CD4-positive, alpha-beta T cell (primary cell): ENCODE measurements at regions not wholly inside any gene's neighbourhood (a gene's known extent, or its start where the extent isn't known, plus 50 kb on each side); places are given as distances from the start of the nearest gene placed in this dataset.

Experiments used
- ATAC-seq: fragments of 200-7000 bp; cut with Tn5 transposase; one replicate; pipeline ENCODE4 v1.10.0; 2022; ENCODE audit warnings: mild to moderate bottlenecking; ENCODE audit not compliant: poor library complexity
- CTCF ChIA-PET: fragments of 350-600 bp; sonication (Branson Sonifier 250); formaldehyde crosslinking; loops from one replicate; lab custom pipeline; 2021; ENCODE audit warnings: antibody characterized with exemption, inconsistent platforms; lab: Charles Lee
- POLR2A ChIA-PET: fragments of 350-600 bp; sonication (Branson Sonifier 250); formaldehyde crosslinking; loops from one replicate; lab custom pipeline; 2021; ENCODE audit warnings: antibody characterized with exemption, inconsistent platforms; lab: Charles Lee
- DNase-seq, 14 experiments: peaks; one replicate each; pipeline ENCODE4 v3.0.0-alpha.2; 2013 to 2020; ENCODE audit warnings: mixed read lengths in 2 of 14
- H3K27ac ChIP-seq, 2 donors: one replicate each; pipeline versions ENCODE4 v1.5.1 to v1.7.0; 2013; ENCODE audit warnings: low read length in 2 of 2, low read depth in 1 of 2, mild to moderate bottlenecking in 1 of 2
- H3K27me3 ChIP-seq, 2 experiments: 1 replicate in 1 of 2; 2 replicates in 1 of 2; pipeline versions ENCODE4 v1.6.1 to v1.7.0; 2013; ENCODE audit warnings: low read length in 2 of 2, control low read depth in 1 of 2, mild to moderate bottlenecking in 1 of 2, moderate library complexity in 1 of 2; ENCODE audit not compliant: insufficient read depth in 2 of 2, control insufficient read depth in 1 of 2
- H3K36me3 ChIP-seq: one replicate; pipeline ENCODE4 v1.6.1; 2013; ENCODE audit warnings: low read length, control low read depth; ENCODE audit not compliant: insufficient read depth
- H3K4me1 ChIP-seq: one replicate; pipeline ENCODE4 v1.6.1; 2013; ENCODE audit warnings: low read length, control low read depth; ENCODE audit not compliant: insufficient read depth
- H3K4me3 ChIP-seq: one replicate; pipeline ENCODE4 v1.5.1; 2013; ENCODE audit warnings: mild to moderate bottlenecking, low read length, moderate library complexity
- H3K9me3 ChIP-seq, 2 experiments: 1 replicate in 1 of 2; 2 replicates in 1 of 2; pipeline versions ENCODE4 v1.6.1 to v1.7.0; 2013; ENCODE audit warnings: low read length in 2 of 2, mild to moderate bottlenecking in 2 of 2, control low read depth in 1 of 2, moderate library complexity in 1 of 2; ENCODE audit not compliant: control insufficient read depth in 1 of 2, insufficient read depth in 1 of 2
- H3K27ac Mint-ChIP-seq: one replicate; pipeline ENCODE4 v1.8.0; 2020; ENCODE audit warnings: mixed read lengths
- H3K27me3 Mint-ChIP-seq: one replicate; pipeline ENCODE4 v1.8.0; 2021; ENCODE audit warnings: mixed read lengths
- H3K36me3 Mint-ChIP-seq: one replicate; pipeline ENCODE4 v1.8.0; 2021; ENCODE audit warnings: low read depth, mixed read lengths
- H3K4me1 Mint-ChIP-seq: one replicate; pipeline ENCODE4 v1.8.0; 2021; ENCODE audit warnings: low read depth, mixed read lengths
- H3K4me3 Mint-ChIP-seq: one replicate; pipeline ENCODE4 v1.8.0; 2020; ENCODE audit warnings: mild to moderate bottlenecking, mixed read lengths
- H3K9me3 Mint-ChIP-seq: one replicate; pipeline ENCODE4 v1.8.0; 2020; ENCODE audit warnings: mixed read lengths
- intact Hi-C, 2 experiments: fragments of 100-400 bp; cut with DNase I in 1 of 2; cut with micrococcal nuclease in 1 of 2; formaldehyde crosslinking; loops; one replicate each; pipeline versions ENCODE4 v1.15.1 to v1.9.0; 2023 to 2025; cut with DNase I, micrococcal nuclease
- TF ChIP-seq, protein P1 (sequence below): fragments of 200-600 bp; IDR thresholded peaks from one replicate; pipeline ENCODE4 v1.8.0; 2022; ENCODE audit warnings: antibody characterized with exemption, mild to moderate bottlenecking

DNA sequence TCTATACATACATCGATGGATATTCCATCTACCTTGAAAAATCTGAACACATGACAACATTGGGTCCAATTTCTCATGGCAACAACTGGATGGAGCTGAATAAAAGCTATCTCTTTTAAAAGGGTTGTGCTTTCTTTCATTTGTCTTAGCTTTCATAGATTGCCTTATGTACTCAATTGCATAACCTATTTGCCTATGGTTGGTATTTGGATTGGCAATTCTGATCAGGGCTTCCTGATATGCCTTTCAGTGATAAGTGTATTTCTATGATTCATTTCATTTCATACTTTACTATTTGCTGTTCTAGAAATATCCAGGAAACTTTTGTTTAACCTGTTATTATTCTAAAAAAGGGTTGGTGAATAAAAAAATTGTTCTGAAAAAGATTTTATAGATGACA lies 509.9 kb downstream of the GRXCR1 start:
- H3K36me3 Mint-ChIP-seq, result no peaks in the 10 kb centered on the region
- TF ChIP-seq, protein P1, sequence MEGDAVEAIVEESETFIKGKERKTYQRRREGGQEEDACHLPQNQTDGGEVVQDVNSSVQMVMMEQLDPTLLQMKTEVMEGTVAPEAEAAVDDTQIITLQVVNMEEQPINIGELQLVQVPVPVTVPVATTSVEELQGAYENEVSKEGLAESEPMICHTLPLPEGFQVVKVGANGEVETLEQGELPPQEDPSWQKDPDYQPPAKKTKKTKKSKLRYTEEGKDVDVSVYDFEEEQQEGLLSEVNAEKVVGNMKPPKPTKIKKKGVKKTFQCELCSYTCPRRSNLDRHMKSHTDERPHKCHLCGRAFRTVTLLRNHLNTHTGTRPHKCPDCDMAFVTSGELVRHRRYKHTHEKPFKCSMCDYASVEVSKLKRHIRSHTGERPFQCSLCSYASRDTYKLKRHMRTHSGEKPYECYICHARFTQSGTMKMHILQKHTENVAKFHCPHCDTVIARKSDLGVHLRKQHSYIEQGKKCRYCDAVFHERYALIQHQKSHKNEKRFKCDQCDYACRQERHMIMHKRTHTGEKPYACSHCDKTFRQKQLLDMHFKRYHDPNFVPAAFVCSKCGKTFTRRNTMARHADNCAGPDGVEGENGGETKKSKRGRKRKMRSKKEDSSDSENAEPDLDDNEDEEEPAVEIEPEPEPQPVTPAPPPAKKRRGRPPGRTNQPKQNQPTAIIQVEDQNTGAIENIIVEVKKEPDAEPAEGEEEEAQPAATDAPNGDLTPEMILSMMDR, result no peak
- DNase-seq (no peak), ATAC-seq (no peak)
- Histone ChIP-seq H3K27me3 (no peaks in the 10 kb centered on the region), H3K4me3 (no peak overlapping the region), H3K36me3 (no peaks in the 10 kb centered on the region), H3K4me1 (no peaks in the 10 kb centered on the region), H3K27ac (no peak overlapping the region), H3K9me3 (peaks cover 0 to 12% of the 10 kb centered on the region in 2 experiments)
- H3K4me3 Mint-ChIP-seq, result no peak overlapping the region
- H3K4me1 Mint-ChIP-seq, result no peaks in the 10 kb centered on the region
- intact Hi-C loops, result no loop called here
- no peaks in the 10 kb centered on the region for H3K9me3 Mint-ChIP-seq
- no peak overlapping the region for H3K27ac Mint-ChIP-seq
- ChIA-PET POLR2A (no interaction called here), CTCF (no interaction called here)
- H3K27me3 Mint-ChIP-seq, result no peaks in the 10 kb centered on the region

DNA sequence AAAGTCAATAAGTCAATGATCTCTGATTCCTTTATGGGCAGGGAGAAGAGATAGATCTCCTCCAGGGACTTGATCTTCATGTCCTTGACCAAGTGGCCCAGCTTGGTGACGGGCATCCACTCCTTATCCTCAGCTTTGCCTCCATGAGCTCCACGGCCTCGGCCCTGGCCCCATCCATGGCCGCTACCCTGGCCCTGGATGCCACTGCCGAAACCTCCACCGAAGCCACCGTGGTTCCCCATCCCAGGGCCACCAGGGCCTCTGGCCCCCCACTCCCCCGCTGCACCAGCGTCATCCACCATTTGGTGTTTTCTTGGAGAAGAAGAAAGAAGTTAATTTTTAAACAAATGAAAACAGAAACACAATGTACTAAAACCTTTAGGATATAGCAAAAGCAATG lies 518.1 kb downstream of the GRXCR1 start:
- no peaks in the 10 kb centered on the region for H3K27me3 ChIP-seq
- CTCF ChIA-PET, result no interaction called here
- H3K27ac ChIP-seq, result no peak overlapping the region
- no peaks in the 10 kb centered on the region for H3K36me3 Mint-ChIP-seq
- H3K4me1 Mint-ChIP-seq, result no peaks in the 10 kb centered on the region
- H3K4me1 ChIP-seq, result no peaks in the 10 kb centered on the region
- H3K27ac Mint-ChIP-seq, result no peak overlapping the region
- no peak overlapping the region for H3K4me3 ChIP-seq
- TF ChIP-seq, protein P1, result no peak
- H3K27me3 Mint-ChIP-seq, result no peaks in the 10 kb centered on the region
- H3K4me3 Mint-ChIP-seq, result no peak overlapping the region
- peaks cover 0 to 23% of the 10 kb centered on the region in 2 experiments for H3K9me3 ChIP-seq
- no peak for DNase-seq
- intact Hi-C loops, result no loop called here
- H3K9me3 Mint-ChIP-seq, result peaks cover 15% of the 10 kb centered on the region
- no peak for ATAC-seq
- no peaks in the 10 kb centered on the region for H3K36me3 ChIP-seq
- POLR2A ChIA-PET, result no interaction called here

DNA sequence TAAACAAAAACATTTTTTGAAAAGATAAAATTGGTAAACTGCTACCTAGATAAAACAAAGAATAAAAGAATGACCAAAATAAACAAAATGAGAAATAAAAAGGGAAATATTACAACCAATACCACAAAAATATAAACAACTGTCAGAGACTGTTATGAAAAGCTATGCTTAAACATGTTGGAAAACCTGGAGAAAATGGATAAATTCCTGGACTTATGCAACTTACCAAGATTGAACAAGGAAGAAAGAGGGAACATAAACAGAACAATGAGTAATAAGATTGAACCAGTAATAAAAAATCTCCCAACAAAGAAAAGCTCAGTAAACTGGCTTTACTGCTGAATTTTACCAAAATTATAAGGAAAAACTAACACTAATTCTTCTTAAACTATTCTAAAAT lies 518.7 kb downstream of the GRXCR1 start:
- ChIA-PET POLR2A (no interaction called here), CTCF (no interaction called here)
- H3K27ac Mint-ChIP-seq, result no peak overlapping the region

More for the DNA sequence above, 518.7 kb downstream of the GRXCR1 start:
- peaks cover 0 to 23% of the 10 kb centered on the region in 2 experiments for H3K9me3 ChIP-seq
- TF ChIP-seq, protein P1, result no peak
- H3K4me3 Mint-ChIP-seq, result no peak overlapping the region
- H3K27ac ChIP-seq, result no peak overlapping the region
- no peaks in the 10 kb centered on the region for H3K36me3 Mint-ChIP-seq
- no peaks in the 10 kb centered on the region for H3K27me3 ChIP-seq
- no peaks in the 10 kb centered on the region for H3K27me3 Mint-ChIP-seq
- intact Hi-C loops, result no loop called here
- ATAC-seq, result no peak
- H3K9me3 Mint-ChIP-seq, result peaks cover 15% of the 10 kb centered on the region
- no peak overlapping the region for H3K4me3 ChIP-seq
- H3K4me1 ChIP-seq, result no peaks in the 10 kb centered on the region
- no peak for DNase-seq
- H3K36me3 ChIP-seq, result no peaks in the 10 kb centered on the region
- H3K4me1 Mint-ChIP-seq, result no peaks in the 10 kb centered on the region
